ENCODE measurements at regions not wholly inside any gene's neighbourhood (a gene's known extent, or its start where the extent isn't known, plus 50 kb on each side); places are given as distances from the start of the nearest gene placed in this dataset.

- no peak for TF ChIP-seq POLR2AphosphoS5 (IDR thresholded peaks at IDR 0.05)
- no peak for TF ChIP-seq POLR2A (IDR thresholded peaks at IDR 0.05)
Observed at GRCh38 chr5:23303836-23304235, 203.6 kb upstream of the PRDM9 start.

Data from prostate gland (tissue), 1 donor.